Uterus (tissue), 3 donors: ENCODE measurements at regions not wholly inside any gene's neighbourhood (a gene's known extent, or its start where the extent isn't known, plus 50 kb on each side); places are given as distances from the start of the nearest gene placed in this dataset.

Experiments
- DNase-seq, 2 donors: peaks; one replicate each; pipeline ENCODE4 v3.0.0-alpha.2; 2019 to 2020
- H3K27ac ChIP-seq, 2 donors: fragments of 200-600 bp; sonication (generic); 1 replicate in 1 of 2; 2 replicates in 1 of 2; pipeline ENCODE4 v1.5.1; 2016 to 2018
- H3K27me3 ChIP-seq, 2 donors: fragments of 200-600 bp; sonication (generic); one replicate each; pipeline ENCODE4 v1.5.1; 2018 to 2019; ENCODE audit warnings: control low read depth in 1 of 2
- H3K36me3 ChIP-seq, 2 donors: fragments of 200-600 bp; sonication (generic); one replicate each; pipeline ENCODE4 v1.5.1; 2019; ENCODE audit warnings: control low read depth in 1 of 2
- H3K4me1 ChIP-seq, 2 donors: fragments of 200-600 bp; sonication (generic); one replicate each; pipeline ENCODE4 v1.5.1; 2018 to 2019; ENCODE audit warnings: control low read depth in 1 of 2
- H3K4me3 ChIP-seq, 2 donors: fragments of 200-600 bp; sonication (generic); 1 replicate in 1 of 2; 2 replicates in 1 of 2; pipeline ENCODE4 v1.5.1; 2018 to 2019; ENCODE audit warnings: mild to moderate bottlenecking in 1 of 2
- H3K9me3 ChIP-seq, 2 donors: fragments of 200-600 bp; sonication (generic); one replicate each; pipeline ENCODE4 v1.5.1; 2019; ENCODE audit warnings: control low read depth in 1 of 2
- CTCF ChIP-seq, 4 experiments: fragments of 200-600 bp in 2 of 4; fragments of 450-650 bp in 2 of 4; sonication (generic) in 2 of 4; IDR thresholded peaks; one replicate each; pipeline ENCODE4 v1.5.1; 2016 to 2019; ENCODE audit warnings: antibody characterized with exemption in 4 of 4, mild to moderate bottlenecking in 2 of 4, moderate library complexity in 1 of 4
- POLR2A ChIP-seq, 2 donors: fragments of 450-650 bp; IDR thresholded peaks; one replicate each; pipeline ENCODE4 v1.6.1; 2016; ENCODE audit warnings: antibody characterized with exemption in 2 of 2, mild to moderate bottlenecking in 1 of 2, moderate library complexity in 1 of 2
- intact Hi-C: fragments of 100-400 bp; cut with DNase I; formaldehyde crosslinking; loops from one replicate; pipeline ENCODE4 v1.15.1; 2023; ENCODE audit warnings: low total_unique reads
- donor health status: DM: yes; HTN: yes; CAD: no.

- Histone ChIP-seq H3K36me3 (no peaks in the 10 kb centered on the region), H3K4me1 (no peaks in the 10 kb centered on the region), H3K27me3 (no peaks in the 10 kb centered on the region), H3K27ac (no peak overlapping the region), H3K9me3 (no peaks in the 10 kb centered on the region), H3K4me3 (no peak overlapping the region)
- TF ChIP-seq POLR2A (IDR thresholded peaks at IDR 0.05) = no peak
- no peak for TF ChIP-seq CTCF (IDR thresholded peaks at IDR 0.05)
- no peak for DNase-seq
- intact Hi-C loops = no loop called here
Observed at GRCh38 chr4:20376070-20376469, 124.4 kb downstream of the SLIT2 start.

DNA sequence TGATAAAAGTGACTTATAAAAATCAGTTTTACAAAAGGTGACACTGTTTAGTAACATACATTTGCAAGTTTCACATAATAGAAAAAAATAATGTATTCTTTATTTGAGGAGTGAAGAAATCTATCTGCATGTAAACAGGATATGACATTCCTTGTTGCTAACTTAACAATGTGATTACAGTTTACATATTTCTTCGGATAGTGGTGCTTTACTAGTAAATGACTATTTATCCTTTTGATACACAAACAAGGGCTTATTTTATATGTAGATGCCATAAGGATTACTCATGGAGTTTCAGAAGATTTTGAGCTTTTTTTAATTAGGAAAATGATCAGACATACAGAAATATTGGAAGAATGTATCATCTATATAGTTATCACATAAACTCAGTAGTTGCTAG, 126.5 kb downstream of the SLIT2 start:
- no peaks in the 10 kb centered on the region for H3K9me3 ChIP-seq
- intact Hi-C loops = no loop called here
- no peak for TF ChIP-seq POLR2A (IDR thresholded peaks at IDR 0.05)
- DNase-seq = no peak
- H3K27ac ChIP-seq = no peak overlapping the region
- H3K4me1 ChIP-seq = no peaks in the 10 kb centered on the region
- no peaks in the 10 kb centered on the region for H3K27me3 ChIP-seq
- H3K4me3 ChIP-seq = no peak overlapping the region
- no peaks in the 10 kb centered on the region for H3K36me3 ChIP-seq

DNA sequence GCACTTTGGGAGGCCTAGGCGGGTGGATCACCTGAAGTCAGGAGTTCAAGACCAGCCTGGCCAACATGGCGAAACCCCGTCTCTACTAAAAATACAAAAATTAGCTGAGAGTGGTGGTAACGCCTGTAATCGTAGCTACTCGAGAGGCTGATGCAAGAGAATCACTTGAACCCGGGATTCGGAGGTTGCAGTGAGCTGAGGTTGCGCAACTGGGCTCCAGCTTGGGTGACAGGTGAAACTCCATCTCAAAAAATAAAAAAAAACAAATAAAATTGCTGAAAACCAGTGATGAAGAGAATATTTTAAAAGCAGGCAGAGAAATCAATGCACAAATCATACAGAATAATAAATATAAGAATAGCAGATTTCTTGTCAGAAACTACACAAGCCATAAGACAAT, 129.3 kb downstream of the SLIT2 start:
- no peak overlapping the region for H3K27ac ChIP-seq
- no peaks in the 10 kb centered on the region for H3K4me1 ChIP-seq
- intact Hi-C loops = no loop called here
- DNase-seq = no peak
- H3K27me3 ChIP-seq = no peaks in the 10 kb centered on the region
- no peaks in the 10 kb centered on the region for H3K36me3 ChIP-seq
- no peak overlapping the region for H3K4me3 ChIP-seq
- TF ChIP-seq POLR2A (IDR thresholded peaks at IDR 0.05) (no peak), CTCF (IDR thresholded peaks at IDR 0.05) (no peak)
- no peaks in the 10 kb centered on the region for H3K9me3 ChIP-seq

DNA sequence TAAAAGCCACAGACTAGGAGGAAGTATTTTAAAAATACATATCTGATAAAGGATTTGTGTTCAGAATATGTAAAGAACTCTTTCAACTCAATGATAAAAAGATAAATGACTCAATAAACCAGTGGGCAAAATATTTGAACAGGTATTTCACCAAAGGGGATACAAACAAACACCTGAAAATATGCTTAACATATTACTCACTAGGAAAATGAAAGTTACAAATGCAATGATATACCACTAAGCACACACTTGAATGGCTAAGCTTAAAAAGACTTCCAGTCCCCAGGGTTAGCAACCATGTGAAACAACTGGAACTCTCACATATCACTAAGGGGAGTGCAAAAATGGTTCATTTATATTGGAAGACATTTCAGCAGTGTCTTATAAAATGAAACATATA, 131.6 kb downstream of the SLIT2 start:
- no peak for DNase-seq
- no peak overlapping the region for H3K27ac ChIP-seq
- H3K4me1 ChIP-seq = no peaks in the 10 kb centered on the region
- H3K27me3 ChIP-seq = no peaks in the 10 kb centered on the region
- no peak for TF ChIP-seq POLR2A (IDR thresholded peaks at IDR 0.05)
- TF ChIP-seq CTCF (IDR thresholded peaks at IDR 0.05) = no peak
- H3K36me3 ChIP-seq = no peaks in the 10 kb centered on the region
- H3K4me3 ChIP-seq = no peak overlapping the region
- no peaks in the 10 kb centered on the region for H3K9me3 ChIP-seq
- intact Hi-C loops = no loop called here

DNA sequence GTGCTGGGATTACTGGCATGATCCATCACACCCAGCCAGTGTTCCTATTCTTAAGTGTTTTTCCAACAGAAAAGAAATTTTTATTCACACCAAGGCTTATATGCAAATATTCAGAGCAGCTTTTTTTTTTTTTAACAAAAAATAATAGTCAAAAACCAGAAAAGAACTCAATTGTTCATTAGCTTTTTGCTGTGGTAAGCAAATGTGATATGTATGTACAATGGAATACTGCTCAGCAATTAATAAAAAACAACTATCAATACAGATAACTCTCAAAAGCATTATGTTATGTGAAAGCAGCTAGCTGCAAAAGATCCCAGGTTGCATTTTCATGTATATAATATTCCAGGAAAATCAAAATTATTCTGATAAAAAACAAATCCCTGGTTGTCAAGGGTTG, 132.3 kb downstream of the SLIT2 start:
- H3K9me3 ChIP-seq = no peaks in the 10 kb centered on the region
- intact Hi-C loops = no loop called here
- no peak overlapping the region for H3K4me3 ChIP-seq
- no peak overlapping the region for H3K27ac ChIP-seq
- H3K36me3 ChIP-seq = no peaks in the 10 kb centered on the region
- no peaks in the 10 kb centered on the region for H3K4me1 ChIP-seq
- TF ChIP-seq CTCF (IDR thresholded peaks at IDR 0.05) (no peak), POLR2A (IDR thresholded peaks at IDR 0.05) (no peak)
- H3K27me3 ChIP-seq = no peaks in the 10 kb centered on the region
- no peak for DNase-seq

DNA sequence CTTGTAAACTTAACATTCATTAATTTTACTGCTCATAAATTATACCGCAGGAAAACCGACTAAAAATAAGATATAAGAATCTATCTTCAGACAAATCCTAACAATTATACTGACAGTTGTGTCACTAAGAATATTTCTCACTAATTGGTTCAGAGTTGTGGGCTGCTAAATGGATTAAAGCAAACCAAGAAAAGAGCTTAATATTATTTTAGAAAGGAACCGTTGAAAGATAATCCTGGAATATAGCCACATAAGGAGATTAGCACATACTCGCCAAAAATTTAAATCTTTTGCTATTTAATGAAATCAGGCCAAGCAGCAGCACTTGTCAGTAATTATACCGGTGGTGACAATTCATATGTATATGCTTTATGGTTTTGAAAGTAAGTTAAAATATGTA, 132.8 kb downstream of the SLIT2 start:
- TF ChIP-seq CTCF (IDR thresholded peaks at IDR 0.05) (no peak), POLR2A (IDR thresholded peaks at IDR 0.05) (no peak)
- Histone ChIP-seq H3K9me3 (no peaks in the 10 kb centered on the region), H3K4me3 (no peak overlapping the region), H3K36me3 (no peaks in the 10 kb centered on the region), H3K27me3 (no peaks in the 10 kb centered on the region), H3K4me1 (no peaks in the 10 kb centered on the region), H3K27ac (no peak overlapping the region)
- intact Hi-C loops = no loop called here
- DNase-seq = no peak
